CD1c-positive myeloid dendritic cell (primary cell): ENCODE measurements at regions not wholly inside any gene's neighbourhood (a gene's known extent, or its start where the extent isn't known, plus 50 kb on each side); places are given as distances from the start of the nearest gene placed in this dataset.

ENCODE experiments used
- DNase-seq: peaks from one replicate; pipeline ENCODE4 v3.0.0-alpha.2; 2016; ENCODE audit errors: extremely low spot score

GRCh38 chr2:42920446-42921146, 128.2 kb upstream of the HAAO start:
- no peak for DNase-seq

GRCh38 chr2:42918671-42919318, 126.4 kb upstream of the HAAO start:
- no peak for DNase-seq

- DNase-seq = no peak
Observed at GRCh38 chr2:42918041-42918440, 125.7 kb upstream of the HAAO start.

- no peak for DNase-seq
Observed at GRCh38 chr2:42917425-42917927, 125.1 kb upstream of the HAAO start.

- no peak for DNase-seq
Observed at GRCh38 chr2:42916324-42916723, 123.9 kb upstream of the HAAO start.

GRCh38 chr2:42914860-42915259, 122.5 kb upstream of the HAAO start:
- no peak for DNase-seq

- DNase-seq = no peak
Observed at GRCh38 chr2:42914314-42914713, 121.9 kb upstream of the HAAO start.

- DNase-seq = peak; percentile 21
Observed at GRCh38 chr2:42913280-42913878, 121.0 kb upstream of the HAAO start.

GRCh38 chr2:42910645-42911405, 118.4 kb upstream of the HAAO start:
- no peak for DNase-seq

- DNase-seq = no peak
Observed at GRCh38 chr2:42909966-42910365, 117.6 kb upstream of the HAAO start.

GRCh38 chr2:42908518-42909200, 116.3 kb upstream of the HAAO start:
- DNase-seq = no peak

GRCh38 chr2:42907835-42908234, 115.5 kb upstream of the HAAO start:
- no peak for DNase-seq

- DNase-seq = no peak
Observed at GRCh38 chr2:42906557-42907411, 114.4 kb upstream of the HAAO start.

- peak; percentile 3 for DNase-seq
Observed at GRCh38 chr2:42906111-42906556, 113.8 kb upstream of the HAAO start.

- no peak for DNase-seq
Observed at GRCh38 chr2:42905341-42906110, 113.1 kb upstream of the HAAO start.

- no peak for DNase-seq
Observed at GRCh38 chr2:42904576-42904876, 112.1 kb upstream of the HAAO start.

- no peak for DNase-seq
Observed at GRCh38 chr2:42903821-42904575, 111.6 kb upstream of the HAAO start.

- no peak for DNase-seq
Observed at GRCh38 chr2:42902939-42903709, 110.7 kb upstream of the HAAO start.
